ENCODE measurements at regions not wholly inside any gene's neighbourhood (a gene's known extent, or its start where the extent isn't known, plus 50 kb on each side); places are given as distances from the start of the nearest gene placed in this dataset.

DNA sequence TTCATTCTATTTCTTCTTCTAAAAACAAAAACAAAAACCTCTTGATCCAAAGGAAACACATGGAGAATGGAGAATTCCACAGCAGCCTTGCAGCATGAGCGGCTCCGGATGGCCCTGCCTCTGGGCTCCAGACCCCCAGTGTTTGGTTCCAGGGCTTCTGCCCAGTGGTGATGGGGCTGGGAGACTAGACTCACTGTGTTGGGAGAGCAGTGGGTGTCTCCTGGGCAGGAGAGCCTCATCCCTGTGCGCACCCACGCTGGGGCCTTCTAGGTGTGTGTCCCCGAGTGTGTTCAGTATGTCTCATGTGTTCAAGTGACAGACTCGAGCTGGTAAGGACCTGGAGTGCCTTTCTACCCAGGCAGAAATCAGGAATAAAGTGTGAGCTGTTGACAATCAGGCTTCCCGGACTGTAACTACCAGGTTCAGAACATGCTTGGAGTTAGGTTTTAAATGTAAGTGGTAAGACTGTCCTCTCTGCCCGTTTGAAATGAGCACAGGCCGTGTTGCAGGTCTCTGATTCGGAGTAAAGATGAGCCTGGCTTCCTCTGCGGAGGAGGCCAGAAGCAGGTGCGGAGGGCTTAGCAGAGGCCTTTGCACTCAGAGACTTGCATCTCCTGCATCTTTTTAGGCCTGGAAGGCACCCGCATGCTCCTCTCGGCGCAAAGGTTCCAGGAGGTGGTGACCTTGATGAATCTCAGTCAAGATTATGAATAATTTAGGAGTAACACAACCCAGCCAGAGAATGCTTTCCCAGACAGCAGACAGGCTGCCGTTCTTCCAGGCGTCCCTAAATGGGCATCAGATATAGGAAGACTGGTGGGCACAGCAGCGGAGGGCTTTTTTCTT is 253.6 kb downstream of the CDH26 start:
- Histone ChIP-seq H3K4me3 (ENCODE audit: low read depth in 2 of 2, low read length in 1 of 2) (no peak overlapping the region), H2AFZ (ENCODE audit: low read depth) (no peak overlapping the region)
- WGBS (ENCODE audit: low lambda C conversion rate), result 59% methylated on average over 15 of the region's 18 CpGs

DNA sequence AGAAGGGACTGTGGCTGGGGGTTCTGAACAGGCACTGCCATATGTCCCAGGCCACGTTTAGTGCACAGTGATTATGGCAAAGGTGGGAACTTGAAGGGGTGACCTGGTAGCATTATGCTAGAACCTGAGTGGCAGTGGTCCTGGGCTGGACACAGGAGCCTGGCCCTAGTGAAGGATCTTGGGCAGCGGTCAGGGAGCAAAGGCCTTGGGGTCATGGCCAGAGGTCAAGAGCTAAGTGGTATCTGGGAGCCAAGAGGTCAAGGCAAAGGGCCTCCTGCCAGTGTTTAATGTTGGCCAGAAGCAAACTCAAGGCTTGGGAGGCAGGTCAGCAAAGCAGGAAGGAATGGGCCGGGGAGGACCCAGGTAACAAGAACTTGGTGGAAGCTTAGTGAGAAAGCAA is 254.5 kb downstream of the CDH26 start:
- no peaks in the 10 kb centered on the region for H3K27me3 ChIP-seq (ENCODE audit: insufficient read depth)
- no peak overlapping the region for H3K27ac ChIP-seq (ENCODE audit: low read depth in 2 of 2, low read length in 1 of 2)
- H3K36me3 ChIP-seq (replicated peaks in 1 of 2; ENCODE audit: control insufficient read depth in 1 of 2, insufficient read depth in 2 of 2, low read length in 1 of 2), result no peaks in the 10 kb centered on the region
- no peak overlapping the region for H3K9ac ChIP-seq
- peaks cover 0 to 34% of the 10 kb centered on the region in 2 experiments; a peak in 1 of 4 replicates for H3K4me1 ChIP-seq (ENCODE audit: control insufficient read depth in 1 of 2, insufficient read depth in 2 of 2, low read depth in 1 of 2, low read length in 1 of 2)
- DNase-seq, result no peak
- no peaks in the 10 kb centered on the region for H3F3A ChIP-seq (replicated peaks; ENCODE audit: insufficient read depth)
- CTCF ChIA-PET, result interaction anchor here (1.0 to 7.9 kb wide), 17 partner anchors 8 to 1049 kb away, joined by 3 to 81 read pairs (median 7); no protein-coding TSS in a partner anchor
- H3K79me2 ChIP-seq (ENCODE audit: insufficient read depth), result no peaks in the 10 kb centered on the region
- TF ChIP-seq TEAD4 (IDR thresholded peaks at IDR 0.05; ENCODE audit: borderline replicate concordance, insufficient read depth), result no peak
- TF ChIP-seq TAF1 (IDR thresholded peaks at IDR 0.05; ENCODE audit: borderline replicate concordance, low read depth, low read length), result no peak
- TF ChIP-seq USF1 (IDR thresholded peaks at IDR 0.05; ENCODE audit: borderline replicate concordance, low read depth), result no peak
- no peak overlapping the region for H2AFZ ChIP-seq (ENCODE audit: low read depth)
- no peak overlapping the region for H3K4me2 ChIP-seq
- no peak overlapping the region for H3K4me3 ChIP-seq (ENCODE audit: low read depth in 2 of 2, low read length in 1 of 2)
- POLR2A ChIA-PET, result no interaction called here
- WGBS (ENCODE audit: low lambda C conversion rate), result 41% methylated on average over 3 of the region's 3 CpGs
- H4K20me1 ChIP-seq (ENCODE audit: insufficient read depth), result no peaks in the 10 kb centered on the region
- no peaks in the 10 kb centered on the region for H3K9me2 ChIP-seq
- no peaks in the 10 kb centered on the region for H3K9me3 ChIP-seq

More for the DNA sequence above, 253.6 kb downstream of the CDH26 start:
- Histone ChIP-seq H3F3A (replicated peaks; ENCODE audit: insufficient read depth) (no peaks in the 10 kb centered on the region), H3K4me2 (no peak overlapping the region), H3K27ac (ENCODE audit: low read depth in 2 of 2, low read length in 1 of 2) (no peak overlapping the region), H3K9ac (no peak overlapping the region), H3K36me3 (replicated peaks in 1 of 2; ENCODE audit: control insufficient read depth in 1 of 2, insufficient read depth in 2 of 2, low read length in 1 of 2) (no peaks in the 10 kb centered on the region), H3K79me2 (ENCODE audit: insufficient read depth) (no peaks in the 10 kb centered on the region), H3K27me3 (ENCODE audit: insufficient read depth) (no peaks in the 10 kb centered on the region), H3K4me1 (ENCODE audit: control insufficient read depth in 1 of 2, insufficient read depth in 2 of 2, low read depth in 1 of 2, low read length in 1 of 2) (peaks cover 0 to 34% of the 10 kb centered on the region in 2 experiments; a peak in 1 of 4 replicates), H3K9me2 (no peaks in the 10 kb centered on the region), H3K9me3 (no peaks in the 10 kb centered on the region), H4K20me1 (ENCODE audit: insufficient read depth) (no peaks in the 10 kb centered on the region)
- DNase-seq, result no peak
- POLR2A ChIA-PET, result no interaction called here
- CTCF ChIA-PET, result interaction anchor here (0.6 to 7.9 kb wide), 57 partner anchors 7 to 1685 kb away, joined by 3 to 81 read pairs (median 4); no protein-coding TSS in a partner anchor
- TF ChIP-seq FOXJ3 (CRISPR knock-in tag; IDR thresholded peaks at IDR 0.05) (no peak), TEAD4 (IDR thresholded peaks at IDR 0.05; ENCODE audit: borderline replicate concordance, insufficient read depth) (no peak), PBX3 (IDR thresholded peaks at IDR 0.05) (no peak), GATA2 (CRISPR knock-in tag; IDR thresholded peaks at IDR 0.05) (no peak), CHD2 (IDR thresholded peaks at IDR 0.05; ENCODE audit: low read length, partially characterized antibody) (no peak), ELF1 (IDR thresholded peaks at IDR 0.05) (no peak), FOXM1 (IDR thresholded peaks at IDR 0.05; ENCODE audit: low read depth) (no peak)
- TF ChIP-seq, protein P1, sequence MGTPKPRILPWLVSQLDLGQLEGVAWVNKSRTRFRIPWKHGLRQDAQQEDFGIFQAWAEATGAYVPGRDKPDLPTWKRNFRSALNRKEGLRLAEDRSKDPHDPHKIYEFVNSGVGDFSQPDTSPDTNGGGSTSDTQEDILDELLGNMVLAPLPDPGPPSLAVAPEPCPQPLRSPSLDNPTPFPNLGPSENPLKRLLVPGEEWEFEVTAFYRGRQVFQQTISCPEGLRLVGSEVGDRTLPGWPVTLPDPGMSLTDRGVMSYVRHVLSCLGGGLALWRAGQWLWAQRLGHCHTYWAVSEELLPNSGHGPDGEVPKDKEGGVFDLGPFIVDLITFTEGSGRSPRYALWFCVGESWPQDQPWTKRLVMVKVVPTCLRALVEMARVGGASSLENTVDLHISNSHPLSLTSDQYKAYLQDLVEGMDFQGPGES (IDR thresholded peaks at IDR 0.05; ENCODE audit: low read depth, low read length), result no peak

Measured in SK-N-SH (cell line).